ENCODE measurements at regions not wholly inside any gene's neighbourhood (a gene's known extent, or its start where the extent isn't known, plus 50 kb on each side); places are given as distances from the start of the nearest gene placed in this dataset.

- TF ChIP-seq ZNF670 (CRISPR knock-in tag; IDR thresholded peaks at IDR 0.05; ENCODE audit: borderline replicate concordance) (peak; percentile 84; the same call in 1 of the 2 replicates), CREM (IDR thresholded peaks at IDR 0.05) (peak; percentile 97), CREM (CRISPR knock-in tag; IDR thresholded peaks at IDR 0.05) (no peak), ZNF790 (CRISPR knock-in tag; IDR thresholded peaks at IDR 0.05; ENCODE audit: borderline replicate concordance) (peak; percentile 96), JUN (CRISPR knock-in tag; IDR thresholded peaks at IDR 0.05) (peak; percentile 99), BRD4 (CRISPR knock-in tag; IDR thresholded peaks at IDR 0.05) (peak; percentile 57; the same call in 1 of the 2 replicates), RARG (CRISPR knock-in tag; IDR thresholded peaks at IDR 0.05; ENCODE audit: low read depth) (peak; percentile 94; the same call in 1 of the 2 replicates), POLR2G (IDR thresholded peaks at IDR 0.05; ENCODE audit: low read depth, low read length) (peak; percentile 55), PHF20 (CRISPR knock-in tag; IDR thresholded peaks at IDR 0.05) (0 out of 2 replicates have a peak, but pooled peaks have one; percentile 51), BORCS8-MEF2B (CRISPR knock-in tag; IDR thresholded peaks at IDR 0.05) (peak; percentile 73), ETV6 (CRISPR knock-in tag; conservative IDR thresholded peaks at IDR 0.05) (peak; percentile 79; the same call in 1 of the 2 replicates), ZFX (CRISPR knock-in tag; IDR thresholded peaks at IDR 0.05; ENCODE audit: low read depth) (peak; percentile 69), IRF1 (CRISPR knock-in tag; IDR thresholded peaks at IDR 0.05; ENCODE audit: low read depth) (no peak), IKZF4 (CRISPR knock-in tag; IDR thresholded peaks at IDR 0.05; ENCODE audit: borderline replicate concordance, low read depth, not compliant biosample characterization) (no peak), MTF2 (CRISPR knock-in tag; IDR thresholded peaks at IDR 0.05; ENCODE audit: borderline replicate concordance) (no peak), ZNF746 (CRISPR knock-in tag; IDR thresholded peaks at IDR 0.05) (peak; percentile 99), SP4 (CRISPR knock-in tag; IDR thresholded peaks at IDR 0.05) (peak; percentile 55; the same call in 1 of the 2 replicates), MYC (CRISPR knock-in tag; IDR thresholded peaks at IDR 0.05; ENCODE audit: borderline replicate concordance) (peak; percentile 71; the same call in 1 of the 2 replicates), ZNF703 (CRISPR knock-in tag; IDR thresholded peaks at IDR 0.05; ENCODE audit: borderline replicate concordance) (peak; percentile 94; the same call in 1 of the 2 replicates), ZNF235 (CRISPR knock-in tag; IDR thresholded peaks at IDR 0.05; ENCODE audit: borderline replicate concordance) (no peak), TMF1 (CRISPR knock-in tag; IDR thresholded peaks at IDR 0.05; ENCODE audit: low read depth) (peak; percentile 59; the same call in 1 of the 2 replicates), MTA3 (CRISPR knock-in tag; IDR thresholded peaks at IDR 0.05) (no peak), FLYWCH1 (CRISPR knock-in tag; IDR thresholded peaks at IDR 0.05) (no peak), NFKB2 (CRISPR knock-in tag; IDR thresholded peaks at IDR 0.05; ENCODE audit: borderline replicate concordance) (peak; percentile 91; the same call in 1 of the 2 replicates), E2F5 (CRISPR knock-in tag; conservative IDR thresholded peaks at IDR 0.05) (no peak), ZNF101 (CRISPR knock-in tag; IDR thresholded peaks at IDR 0.05; ENCODE audit: borderline replicate concordance, low read depth) (no peak), MIXL1 (CRISPR knock-in tag; IDR thresholded peaks at IDR 0.05) (peak; percentile 97), AGO1 (IDR thresholded peaks at IDR 0.05; ENCODE audit: low read depth, low read length, poor library complexity, severe bottlenecking) (no peak)
These were observed 143.5 kb upstream of the AFDN start (continued) for GRCh38 chr6:167683028-167683862.
